AG04450 (cell line): ENCODE measurements at regions not wholly inside any gene's neighbourhood (a gene's known extent, or its start where the extent isn't known, plus 50 kb on each side); places are given as distances from the start of the nearest gene placed in this dataset.

ENCODE experiments used
- CTCF ChIA-PET: fragments of 300-600, 350-600 bp; formaldehyde crosslinking; extraction: SDS; loops from one replicate; lab custom pipeline; 2022; ENCODE audit warnings: antibody characterized with exemption, inconsistent platforms; lab: Charles Lee
- POLR2A ChIA-PET: fragments of 350-600 bp; formaldehyde crosslinking; extraction: SDS; loops from one replicate; lab custom pipeline; 2021; ENCODE audit warnings: antibody characterized with exemption, inconsistent platforms; lab: Yijun Ruan, JAX
- DNase-seq: peaks from one replicate; pipeline ENCODE4 v3.0.0-alpha.2; 2011; ENCODE audit warnings: low read depth, low spot score
- H3K27ac ChIP-seq: one replicate; pipeline ENCODE4 v1.5.1; 2012; ENCODE audit warnings: low read depth, low read length, control low read depth
- H3K27me3 ChIP-seq: one replicate; pipeline ENCODE4 v1.6.0; 2012; ENCODE audit warnings: low read length; ENCODE audit not compliant: control insufficient read depth, insufficient read depth
- H3K4me3 ChIP-seq: 2 replicates; pipeline ENCODE4 v1.5.1; 2011; ENCODE audit warnings: mild to moderate bottlenecking, low read depth, low read length, control low read depth
- H3K9me3 ChIP-seq: 2 replicates; pipeline ENCODE4 v1.5.1; 2012; ENCODE audit warnings: low read length; ENCODE audit not compliant: control insufficient read depth, insufficient read depth
- CTCF ChIP-seq: IDR thresholded peaks from 2 replicates; pipeline ENCODE4 v1.5.1; 2011; ENCODE audit warnings: low read depth, low read length, control low read depth, inconsistent platforms

GRCh38 chr7:156474241-156474743 is 166.3 kb upstream of the RNF32 start:
- H3K9me3 ChIP-seq, result peaks cover 27% of the 10 kb centered on the region
- no peak overlapping the region for H3K4me3 ChIP-seq
- TF ChIP-seq CTCF, result no peak
- POLR2A ChIA-PET, result no interaction called here
- CTCF ChIA-PET, result interaction anchor here (0.7 kb wide), 1 partner anchor 657 kb away, joined by 3 read pairs; no protein-coding TSS in a partner anchor
- H3K27me3 ChIP-seq, result no peaks in the 10 kb centered on the region
- DNase-seq, result peak; percentile 41
- peak overlapping the region; percentile 39 for H3K27ac ChIP-seq

- H3K27ac ChIP-seq, result no peak overlapping the region
- no peak for DNase-seq
Observed at GRCh38 chr7:156473476-156474240, 166.9 kb upstream of the RNF32 start.

GRCh38 chr7:156472267-156472666 is 168.3 kb upstream of the RNF32 start:
- ChIA-PET POLR2A (no interaction called here), CTCF (interaction anchor here (1.0 kb wide), 1 partner anchor 292 kb away, joined by 3 read pairs; no protein-coding TSS in a partner anchor)
- Histone ChIP-seq H3K9me3 (peaks cover 18% of the 10 kb centered on the region), H3K27me3 (no peaks in the 10 kb centered on the region), H3K27ac (no peak overlapping the region), H3K4me3 (no peak overlapping the region)
- DNase-seq, result no peak
- no peak for TF ChIP-seq CTCF

More at GRCh38 chr7:156473476-156474240, 166.9 kb upstream of the RNF32 start:
- ChIA-PET CTCF (interaction anchor here (0.6 to 1.0 kb wide), 3 partner anchors 19 to 657 kb away, joined by 3 to 4 read pairs (median 3); no protein-coding TSS in a partner anchor), POLR2A (no interaction called here)
- H3K9me3 ChIP-seq, result peaks cover 24% of the 10 kb centered on the region
- no peak overlapping the region for H3K4me3 ChIP-seq
- peak; percentile 65 for TF ChIP-seq CTCF
- H3K27me3 ChIP-seq, result no peaks in the 10 kb centered on the region

- TF ChIP-seq CTCF, result no peak
- CTCF ChIA-PET, result no interaction called here
Observed at GRCh38 chr7:156470399-156471320, 169.9 kb upstream of the RNF32 start.

More at GRCh38 chr7:156470399-156471320, 169.9 kb upstream of the RNF32 start:
- peaks cover 14% of the 10 kb centered on the region for H3K9me3 ChIP-seq
- POLR2A ChIA-PET, result no interaction called here
- no peak overlapping the region for H3K4me3 ChIP-seq
- H3K27ac ChIP-seq, result no peak overlapping the region
- DNase-seq, result no peak
- no peaks in the 10 kb centered on the region for H3K27me3 ChIP-seq
